ENCODE measurements at regions not wholly inside any gene's neighbourhood (a gene's known extent, or its start where the extent isn't known, plus 50 kb on each side); places are given as distances from the start of the nearest gene placed in this dataset.
A peak's percentile ranks its signal among the peaks of the same experiment; 100 is the strongest.
"Not testable (repeated sequence)": the region's sequence is repeated elsewhere in the genome, so short reads cannot be mapped to it uniquely, and the experiment has no call there.

DNA sequence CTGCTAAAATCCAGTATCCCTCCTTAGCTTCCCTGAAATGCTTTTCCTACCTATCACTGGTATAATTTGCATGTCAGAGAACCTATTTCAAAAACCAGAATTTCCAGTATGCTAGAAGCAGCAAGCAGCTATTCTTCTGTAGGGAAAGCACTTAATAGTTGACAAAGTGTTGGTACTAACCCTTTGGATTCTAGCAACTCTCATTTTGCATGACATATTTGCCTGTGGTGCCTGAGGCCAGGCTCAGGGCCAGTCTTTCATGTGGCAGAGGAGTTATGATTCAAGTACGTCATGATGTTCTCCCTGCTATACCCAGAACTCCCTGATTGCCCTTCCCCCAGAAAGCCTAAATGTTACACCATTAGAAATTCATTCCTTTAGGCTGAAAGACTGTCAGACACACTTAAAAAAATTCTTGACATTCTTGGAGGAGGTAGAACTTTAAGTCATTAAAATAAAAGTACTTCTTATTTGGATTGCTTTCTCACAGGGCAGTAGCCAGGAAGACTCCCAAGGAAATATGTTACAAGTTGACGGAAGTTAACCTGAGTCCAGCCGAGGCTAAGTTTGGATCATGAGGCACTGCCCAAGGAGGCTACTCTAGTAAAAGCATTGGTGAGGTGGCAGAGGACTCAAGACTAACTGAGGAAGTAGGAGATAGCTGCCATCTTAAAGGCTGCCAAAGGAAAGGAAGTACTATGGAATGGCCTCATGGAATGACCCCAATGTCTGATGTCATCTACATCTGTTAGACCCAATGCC lies 298.4 kb upstream of the SPAG17 start:
- no peak for TF ChIP-seq MYC (IDR thresholded peaks at IDR 0.05; ENCODE audit: low read depth, low read length)
- no peak for TF ChIP-seq POLR2A (IDR thresholded peaks at IDR 0.05; ENCODE audit: extremely low read depth, insufficient read length)
- TF ChIP-seq, protein P1, sequence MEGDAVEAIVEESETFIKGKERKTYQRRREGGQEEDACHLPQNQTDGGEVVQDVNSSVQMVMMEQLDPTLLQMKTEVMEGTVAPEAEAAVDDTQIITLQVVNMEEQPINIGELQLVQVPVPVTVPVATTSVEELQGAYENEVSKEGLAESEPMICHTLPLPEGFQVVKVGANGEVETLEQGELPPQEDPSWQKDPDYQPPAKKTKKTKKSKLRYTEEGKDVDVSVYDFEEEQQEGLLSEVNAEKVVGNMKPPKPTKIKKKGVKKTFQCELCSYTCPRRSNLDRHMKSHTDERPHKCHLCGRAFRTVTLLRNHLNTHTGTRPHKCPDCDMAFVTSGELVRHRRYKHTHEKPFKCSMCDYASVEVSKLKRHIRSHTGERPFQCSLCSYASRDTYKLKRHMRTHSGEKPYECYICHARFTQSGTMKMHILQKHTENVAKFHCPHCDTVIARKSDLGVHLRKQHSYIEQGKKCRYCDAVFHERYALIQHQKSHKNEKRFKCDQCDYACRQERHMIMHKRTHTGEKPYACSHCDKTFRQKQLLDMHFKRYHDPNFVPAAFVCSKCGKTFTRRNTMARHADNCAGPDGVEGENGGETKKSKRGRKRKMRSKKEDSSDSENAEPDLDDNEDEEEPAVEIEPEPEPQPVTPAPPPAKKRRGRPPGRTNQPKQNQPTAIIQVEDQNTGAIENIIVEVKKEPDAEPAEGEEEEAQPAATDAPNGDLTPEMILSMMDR (IDR thresholded peaks at IDR 0.05; ENCODE audit: low read depth, low read length): no peak
- TF ChIP-seq, protein P2, sequence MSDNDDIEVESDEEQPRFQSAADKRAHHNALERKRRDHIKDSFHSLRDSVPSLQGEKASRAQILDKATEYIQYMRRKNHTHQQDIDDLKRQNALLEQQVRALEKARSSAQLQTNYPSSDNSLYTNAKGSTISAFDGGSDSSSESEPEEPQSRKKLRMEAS (IDR thresholded peaks at IDR 0.05; ENCODE audit: low read depth, low read length): no peak
- H3K4me3 ChIP-seq (ENCODE audit: low read depth, low read length): no peak overlapping the region
- no peak for DNase-seq (ENCODE audit: low read depth)

DNA sequence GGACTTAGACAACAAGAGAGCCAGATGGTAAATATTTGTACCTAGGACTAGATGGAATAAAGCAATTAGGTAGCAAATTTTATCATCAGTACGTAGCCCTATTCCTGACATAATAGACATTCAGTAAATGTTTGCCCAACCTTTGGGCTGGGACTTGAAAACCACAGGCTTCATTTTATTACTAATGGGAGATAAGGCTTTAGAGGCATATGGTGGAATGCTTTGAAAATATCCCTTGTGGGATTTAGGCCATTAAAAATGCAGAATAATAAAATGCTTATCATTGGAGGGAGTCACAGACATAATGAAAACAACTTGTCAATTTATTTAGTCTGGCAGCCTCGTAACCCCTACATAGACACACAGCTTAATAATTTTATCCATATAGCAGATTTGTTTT lies 296.1 kb upstream of the SPAG17 start:
- H3K4me3 ChIP-seq (ENCODE audit: low read depth, low read length): no peak overlapping the region
- TF ChIP-seq POLR2A (IDR thresholded peaks at IDR 0.05; ENCODE audit: extremely low read depth, insufficient read length): no peak
- no peak for TF ChIP-seq MYC (IDR thresholded peaks at IDR 0.05; ENCODE audit: low read depth, low read length)
- TF ChIP-seq, protein P1 (IDR thresholded peaks at IDR 0.05; ENCODE audit: low read depth, low read length): no peak
- TF ChIP-seq, protein P2 (IDR thresholded peaks at IDR 0.05; ENCODE audit: low read depth, low read length): no peak
- DNase-seq (ENCODE audit: low read depth): no peak

DNA sequence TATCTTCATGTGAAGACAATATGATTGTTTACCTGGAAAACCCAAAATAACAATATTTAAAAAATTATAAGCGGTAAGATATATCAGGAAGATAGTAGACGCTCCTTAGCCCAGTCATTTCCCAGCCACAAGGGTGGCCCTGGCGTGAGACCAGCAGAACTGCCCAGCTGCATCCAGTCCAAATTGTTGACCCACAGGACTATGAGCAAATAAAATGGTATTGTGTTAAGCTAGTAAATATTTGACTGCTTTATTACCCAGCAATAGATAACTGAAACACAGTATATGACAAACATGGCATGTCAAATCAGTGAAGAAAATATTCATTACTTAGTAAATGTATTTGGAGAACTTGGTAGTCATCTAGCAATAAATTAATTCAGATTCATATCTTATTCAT lies 294.3 kb upstream of the SPAG17 start:
- TF ChIP-seq MYC (IDR thresholded peaks at IDR 0.05; ENCODE audit: low read depth, low read length): no peak
- TF ChIP-seq, protein P2 (IDR thresholded peaks at IDR 0.05; ENCODE audit: low read depth, low read length): no peak
- TF ChIP-seq POLR2A (IDR thresholded peaks at IDR 0.05; ENCODE audit: extremely low read depth, insufficient read length): no peak
- TF ChIP-seq, protein P1 (IDR thresholded peaks at IDR 0.05; ENCODE audit: low read depth, low read length): no peak
- DNase-seq (ENCODE audit: low read depth): no peak
- no peak overlapping the region for H3K4me3 ChIP-seq (ENCODE audit: low read depth, low read length)

DNA sequence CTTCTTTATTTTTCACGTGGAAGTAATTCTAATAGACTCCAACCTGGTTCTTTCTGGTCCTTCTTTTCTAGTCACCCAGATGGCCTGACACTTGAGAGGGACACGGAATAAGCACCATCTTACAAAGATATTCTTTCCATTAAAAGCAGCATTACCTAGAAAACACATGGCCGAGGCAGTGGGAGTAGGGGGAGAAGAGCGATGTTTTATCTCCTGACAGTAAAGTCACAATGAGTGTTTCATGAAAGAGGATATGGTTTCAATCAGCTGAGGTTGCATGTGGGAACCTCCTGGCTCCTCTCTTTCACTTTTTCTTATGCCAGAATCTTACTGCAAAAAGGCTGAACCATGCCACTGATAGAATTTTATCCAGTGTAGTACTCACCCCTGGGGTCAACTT lies 288.8 kb upstream of the SPAG17 start:
- no peak overlapping the region for H3K4me3 ChIP-seq (ENCODE audit: low read depth, low read length)
- DNase-seq (ENCODE audit: low read depth): no peak
- TF ChIP-seq POLR2A (IDR thresholded peaks at IDR 0.05; ENCODE audit: extremely low read depth, insufficient read length) (no peak), MYC (IDR thresholded peaks at IDR 0.05; ENCODE audit: low read depth, low read length) (no peak)
- TF ChIP-seq, protein P1 (IDR thresholded peaks at IDR 0.05; ENCODE audit: low read depth, low read length): no peak
- TF ChIP-seq, protein P2 (IDR thresholded peaks at IDR 0.05; ENCODE audit: low read depth, low read length): no peak

DNA sequence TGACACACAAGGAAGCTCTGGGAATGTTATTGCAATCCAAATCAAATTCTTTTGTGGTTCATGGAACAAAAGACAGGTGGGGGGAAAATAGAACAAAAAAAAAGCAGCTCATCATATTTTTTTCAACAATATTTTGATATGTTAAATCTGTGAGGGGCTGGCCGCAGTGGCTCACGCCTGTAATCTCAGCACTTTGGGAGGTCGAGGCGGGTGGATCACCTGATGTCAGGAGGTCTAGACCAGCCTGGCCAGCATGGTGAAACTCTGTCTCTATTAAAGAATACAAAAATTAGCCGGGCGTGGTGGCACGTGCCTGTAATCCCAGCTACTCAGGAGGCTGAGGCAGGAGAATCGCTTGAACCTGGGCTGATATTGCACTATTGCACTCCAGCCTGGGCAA lies 279.4 kb upstream of the SPAG17 start:
- not testable (repeated sequence) for H3K4me3 ChIP-seq (ENCODE audit: low read depth, low read length); DNase-seq (ENCODE audit: low read depth)

DNA sequence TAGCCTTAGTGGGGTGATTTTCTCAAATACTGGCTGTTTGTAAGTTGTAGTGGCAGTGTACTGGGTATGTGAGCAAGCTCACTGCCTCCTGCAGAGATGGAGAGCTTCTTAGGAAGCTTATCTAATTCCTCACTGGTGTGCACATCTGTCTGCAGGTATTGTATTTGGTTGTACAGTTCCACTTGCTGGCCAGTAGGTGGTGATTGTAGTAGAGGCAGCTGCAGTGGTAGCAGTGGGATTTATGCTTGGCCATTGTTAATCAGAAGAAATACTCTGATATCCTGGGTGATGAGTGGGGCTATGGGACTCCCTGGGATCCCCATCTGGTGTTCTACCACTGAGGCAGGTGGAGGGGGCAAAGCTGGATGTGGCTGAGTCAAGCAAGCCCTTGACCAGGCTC lies 276.1 kb upstream of the SPAG17 start:
- no peak overlapping the region for H3K4me3 ChIP-seq (ENCODE audit: low read depth, low read length)
- TF ChIP-seq, protein P1 (IDR thresholded peaks at IDR 0.05; ENCODE audit: low read depth, low read length): peak; percentile 30
- TF ChIP-seq, protein P2 (IDR thresholded peaks at IDR 0.05; ENCODE audit: low read depth, low read length): no peak
- DNase-seq (ENCODE audit: low read depth): peak; percentile 2
